Panc1 (cell line): ENCODE measurements at regions not wholly inside any gene's neighbourhood (a gene's known extent, or its start where the extent isn't known, plus 50 kb on each side); places are given as distances from the start of the nearest gene placed in this dataset.

Experiments
- ATAC-seq: fragments of 200-7000 bp; cut with Tn5 transposase; 2 replicates; pipeline ENCODE4 v1.9.1; 2020; ENCODE audit warnings: mild to moderate bottlenecking, moderate library complexity
- BruUV-seq: library from RNA; stranded (reverse); fragments of 400-500 nt; replicated peaks from 2 replicates; lab custom pipeline; 2021; lab: Mats Ljungman, UMichigan
- CTCF ChIA-PET: fragments of 300-600 bp; sonication (Branson Sonifier 250); formaldehyde crosslinking; loops from one replicate; lab custom pipeline; 2022; ENCODE audit warnings: antibody characterized with exemption; lab: Charles Lee
- POLR2A ChIA-PET: fragments of 300-600 bp; sonication (Branson Sonifier 250); formaldehyde crosslinking; loops from one replicate; lab custom pipeline; 2022; ENCODE audit warnings: antibody characterized with exemption; lab: Charles Lee
- DNase-seq: peaks from one replicate; pipeline ENCODE4 v3.0.0-alpha.2; 2010; ENCODE audit warnings: low read depth, low spot score
- H3K27ac ChIP-seq: 2 replicates; pipeline ENCODE4 v1.5.1; 2011; ENCODE audit warnings: mild to moderate bottlenecking, low read length, inconsistent platforms
- H3K27me3 ChIP-seq: fragments of 200-500 bp; sonication (Bioruptor generic); 2 replicates; pipeline ENCODE4 v1.6.0; 2014; ENCODE audit warnings: low read length, inconsistent platforms; ENCODE audit not compliant: control insufficient read depth, insufficient read depth
- H3K36me3 ChIP-seq: fragments of 200-500 bp; sonication (Bioruptor generic); 2 replicates; pipeline ENCODE4 v1.5.1; 2014; ENCODE audit warnings: inconsistent platforms, mild to moderate bottlenecking, low read length, moderate library complexity; ENCODE audit not compliant: control insufficient read depth, insufficient read depth
- H3K4me1 ChIP-seq: 2 replicates; pipeline ENCODE4 v1.5.1; 2011; ENCODE audit warnings: inconsistent platforms, mild to moderate bottlenecking, low read length, moderate library complexity; ENCODE audit not compliant: control insufficient read depth, insufficient read depth
- H3K4me3 ChIP-seq, 2 experiments: 2 replicates each; pipeline ENCODE4 v1.5.1; 2011 to 2012; ENCODE audit warnings: low read depth in 2 of 2, low read length in 2 of 2, mild to moderate bottlenecking in 2 of 2, inconsistent platforms in 1 of 2, moderate library complexity in 1 of 2
- H3K9me3 ChIP-seq: fragments of 200-500 bp; sonication (Bioruptor generic); 2 replicates; pipeline ENCODE4 v1.5.1; 2014; ENCODE audit warnings: low read depth, mild to moderate bottlenecking, inconsistent platforms, low read length, moderate library complexity; ENCODE audit not compliant: control insufficient read depth, insufficient read depth
- CTCF ChIP-seq: fragments of 450-650 bp; IDR thresholded peaks from 2 replicates; pipeline ENCODE4 v1.5.1; 2017; ENCODE audit warnings: mild to moderate bottlenecking
- POLR2AphosphoS5 ChIP-seq: IDR thresholded peaks from 2 replicates; pipeline ENCODE4 v1.6.1; 2012; ENCODE audit warnings: mild to moderate bottlenecking, low read depth, low read length, moderate library complexity
- REST ChIP-seq, 2 experiments: IDR thresholded peaks; 2 replicates each; pipeline ENCODE4 v1.6.1; 2011 to 2012; ENCODE audit warnings: low read depth in 2 of 2, control low read depth in 1 of 2, low read length in 1 of 2, mild to moderate bottlenecking in 1 of 2, moderate library complexity in 1 of 2; ENCODE audit not compliant: insufficient read depth in 1 of 2
- SIN3A ChIP-seq: IDR thresholded peaks from 2 replicates; pipeline ENCODE4 v1.6.1; 2012; ENCODE audit warnings: low read depth, mild to moderate bottlenecking, low read length, moderate library complexity, borderline replicate concordance; ENCODE audit not compliant: insufficient read depth
- TCF7L2 ChIP-seq: IDR thresholded peaks from 2 replicates; pipeline ENCODE4 v1.6.1; 2011; ENCODE audit warnings: mild to moderate bottlenecking, low read depth, low read length, inconsistent platforms
- in situ Hi-C: cut with HindIII; loops from 2 replicates; pipeline ENCODE4 v1.10.0; 2016; ENCODE audit warnings: low sequenced_read_pairs, low pct_unique_long_range_greater_than_20kb
- intact Hi-C: fragments of 100-400 bp; cut with micrococcal nuclease; formaldehyde crosslinking; loops from one replicate; pipeline ENCODE4 v1.10.0; 2022; ENCODE audit not compliant: unreplicated experiment

DNA sequence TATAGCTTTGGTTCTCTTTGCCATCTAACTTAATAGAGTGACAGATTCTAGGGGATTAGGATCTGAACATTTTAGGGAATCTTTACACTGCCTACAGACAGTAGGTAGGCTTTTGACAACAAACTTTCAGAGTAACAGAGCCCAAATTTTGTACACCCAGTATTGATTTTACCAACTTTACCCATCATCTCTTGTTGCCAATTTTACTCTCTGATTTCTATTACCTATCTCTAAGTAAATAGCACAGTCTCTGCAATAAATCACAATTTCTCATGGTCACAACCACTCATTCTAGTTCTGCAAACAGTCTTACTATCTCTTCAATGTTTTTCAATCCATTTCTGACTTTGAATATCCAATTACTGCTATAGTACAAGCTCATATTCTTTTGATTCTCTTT, 1097.6 kb upstream of the PHF14 start:
- CTCF ChIA-PET: no interaction called here
- no TSS peak for BruUV-seq
- Histone ChIP-seq H3K36me3 (no peaks in the 10 kb centered on the region), H3K27me3 (no peaks in the 10 kb centered on the region), H3K27ac (no peak overlapping the region), H3K4me1 (no peaks in the 10 kb centered on the region), H3K4me3 (no peak overlapping the region), H3K9me3 (no peaks in the 10 kb centered on the region)
- in situ Hi-C loops: no loop called here
- intact Hi-C loops: no loop called here
- POLR2A ChIA-PET: no interaction called here
- DNase-seq (no peak), ATAC-seq (no peak)
- TF ChIP-seq POLR2AphosphoS5 (no peak), REST (IDR thresholded peaks at IDR 0.05; ENCODE audit: insufficient read depth in 1 of 2, low read depth in 2 of 2, low read length in 1 of 2) (no peak), CTCF (no peak), TCF7L2 (no peak), SIN3A (no peak)

DNA sequence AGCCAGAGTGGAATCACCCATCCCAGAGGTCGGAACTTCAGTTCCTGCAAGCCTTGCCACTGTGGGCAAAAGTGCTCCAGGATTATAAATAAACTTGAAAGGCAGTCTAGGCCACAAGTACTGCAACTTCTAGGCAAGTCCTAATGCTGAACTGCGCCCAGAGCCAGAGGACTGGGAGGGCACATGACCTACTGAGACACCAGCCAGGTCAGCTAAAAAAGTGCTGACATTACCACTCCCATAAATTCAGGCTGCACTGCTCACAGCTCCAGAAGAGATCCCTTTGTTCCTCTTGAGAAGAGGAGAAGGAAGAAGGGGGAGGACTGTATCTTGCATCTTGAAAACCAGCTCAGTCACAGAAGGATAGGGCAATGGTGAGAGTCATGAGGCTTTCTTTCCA, 1084.1 kb upstream of the PHF14 start:
- H3K36me3 ChIP-seq: no peaks in the 10 kb centered on the region
- in situ Hi-C loops: no loop called here
- ChIA-PET POLR2A (no interaction called here), CTCF (no interaction called here)
- DNase-seq (no peak), ATAC-seq (no peak)
- H3K4me3 ChIP-seq: no peak overlapping the region
- intact Hi-C loops: no loop called here
- TF ChIP-seq REST (IDR thresholded peaks at IDR 0.05; ENCODE audit: insufficient read depth in 1 of 2, low read depth in 2 of 2, low read length in 1 of 2) (no peak), CTCF (no peak), TCF7L2 (no peak), POLR2AphosphoS5 (no peak), SIN3A (no peak)
- H3K4me1 ChIP-seq: no peaks in the 10 kb centered on the region
- no peak overlapping the region for H3K27ac ChIP-seq
- H3K27me3 ChIP-seq: no peaks in the 10 kb centered on the region
- no TSS peak for BruUV-seq
- H3K9me3 ChIP-seq: no peaks in the 10 kb centered on the region
